ENCODE measurements at regions not wholly inside any gene's neighbourhood (a gene's known extent, or its start where the extent isn't known, plus 50 kb on each side); places are given as distances from the start of the nearest gene placed in this dataset.
"Not testable (repeated sequence)": the region's sequence is repeated elsewhere in the genome, so short reads cannot be mapped to it uniquely, and the experiment has no call there.

DNA sequence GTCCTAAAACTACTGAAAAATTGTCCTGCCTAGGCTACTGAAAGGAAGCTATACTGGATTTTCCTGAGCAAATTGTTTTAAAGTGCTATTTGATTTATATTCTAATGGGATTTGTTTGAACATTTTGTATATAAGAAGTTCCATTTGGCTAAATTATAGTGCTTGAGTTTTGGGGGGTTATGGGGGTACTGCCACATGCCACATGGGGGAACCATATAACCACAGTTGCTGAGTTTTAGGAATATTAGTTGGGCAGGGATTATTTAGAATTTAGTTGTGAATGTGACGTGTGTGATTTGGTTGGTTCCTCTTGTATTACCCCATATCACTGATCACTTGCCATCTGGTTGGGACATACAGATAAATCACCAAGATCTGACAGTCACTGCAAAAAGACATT, 224.5 kb upstream of the TAPT1 start:
- DNase-seq: no peak

DNA sequence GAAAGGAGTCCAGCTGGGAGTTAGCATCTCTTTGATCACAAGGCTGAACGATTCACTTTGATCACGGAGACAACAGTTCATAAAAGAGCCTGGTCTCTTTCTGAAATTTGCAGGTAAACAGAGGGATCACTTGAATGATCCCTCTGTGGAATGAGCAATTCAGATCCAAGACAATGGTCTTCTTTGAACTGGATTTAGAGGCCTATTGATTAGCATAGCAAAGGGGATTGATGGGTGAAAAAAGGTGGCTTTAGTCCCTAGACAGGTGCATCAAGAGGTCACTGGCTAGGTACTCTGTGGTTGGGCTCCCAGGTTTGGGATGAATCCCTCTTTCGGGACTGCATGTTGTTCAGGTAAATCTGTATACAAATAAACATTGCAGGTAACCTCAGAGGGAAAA, 223.8 kb upstream of the TAPT1 start:
- no peak for DNase-seq

DNA sequence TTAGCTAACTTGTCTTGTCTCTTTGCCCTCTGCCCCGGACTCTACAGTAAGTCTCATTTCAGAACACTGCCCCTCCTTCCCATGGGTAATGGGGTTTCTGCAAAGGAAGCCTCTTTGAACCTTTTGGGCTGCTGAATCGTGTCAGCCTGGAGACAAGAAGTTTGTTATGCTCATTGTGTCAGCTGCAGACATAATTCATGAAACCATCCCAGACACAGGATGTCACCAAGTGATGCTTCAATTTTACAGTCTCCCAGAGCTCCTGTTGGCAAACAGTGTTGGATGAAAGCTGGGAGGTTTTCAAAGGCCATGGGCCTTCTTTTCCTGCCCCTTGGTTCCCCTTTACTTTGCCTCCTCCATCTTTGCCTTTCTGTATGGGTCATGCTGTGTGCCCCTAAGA, 223.1 kb upstream of the TAPT1 start:
- no peak for DNase-seq

GRCh38 chr4:16448241-16448840, 222.1 kb upstream of the TAPT1 start:
- no peak for DNase-seq

GRCh38 chr4:16443504-16444088, 217.3 kb upstream of the TAPT1 start:
- DNase-seq: no peak

DNA sequence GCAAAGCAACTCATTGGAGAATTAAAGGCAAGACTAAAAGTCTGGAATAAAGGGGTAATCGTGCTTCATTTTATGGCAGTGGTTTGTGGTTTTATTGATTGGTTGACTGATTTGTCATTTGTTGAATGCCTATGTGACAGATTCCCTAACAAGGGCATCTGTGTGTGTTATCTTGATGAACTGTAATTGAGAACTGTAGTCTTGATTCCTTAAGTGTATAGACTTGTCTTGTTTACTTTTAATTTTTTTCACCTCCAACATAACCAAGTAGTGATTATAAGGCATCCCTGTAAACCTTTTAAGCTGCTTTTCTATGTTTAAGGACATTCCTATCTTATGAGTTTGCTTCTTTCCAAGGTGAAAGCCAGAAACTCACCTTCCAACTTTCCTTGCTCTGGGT, 216.0 kb upstream of the TAPT1 start:
- DNase-seq: no peak

GRCh38 chr4:16439768-16440167, 213.5 kb upstream of the TAPT1 start:
- DNase-seq: peak; percentile 42

GRCh38 chr4:16438986-16439385, 212.7 kb upstream of the TAPT1 start:
- DNase-seq: no peak

- DNase-seq: no peak
Measured at GRCh38 chr4:16437836-16438235, 211.6 kb upstream of the TAPT1 start.

GRCh38 chr4:16431866-16432265, 205.6 kb upstream of the TAPT1 start:
- no peak for DNase-seq

GRCh38 chr4:16418814-16419213, 192.5 kb upstream of the TAPT1 start:
- DNase-seq: no peak

- no peak for DNase-seq
Measured at GRCh38 chr4:16417198-16417597, 190.9 kb upstream of the TAPT1 start.

GRCh38 chr4:16416601-16417000, 190.3 kb upstream of the TAPT1 start:
- DNase-seq: no peak

DNA sequence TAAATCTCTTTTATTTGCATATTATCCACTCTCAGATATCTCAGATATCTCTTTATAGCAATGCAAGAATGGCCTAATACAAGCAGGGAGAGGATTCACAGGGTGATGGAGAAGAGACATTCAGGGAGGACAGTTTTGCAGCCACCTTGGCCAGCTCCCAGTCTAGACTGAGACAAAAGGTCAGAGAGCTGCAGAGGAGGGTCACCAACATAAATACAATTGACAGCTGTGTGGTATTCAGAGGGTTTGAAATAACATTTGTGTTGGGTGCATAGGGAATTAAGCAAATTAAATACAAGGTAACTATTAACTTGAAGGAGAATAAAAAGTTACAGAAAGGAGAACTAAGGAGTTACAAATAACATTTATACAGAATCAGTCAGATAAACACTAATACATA, 189.5 kb upstream of the TAPT1 start:
- DNase-seq: no peak

- no peak for DNase-seq
Measured at GRCh38 chr4:16413814-16414555, 187.7 kb upstream of the TAPT1 start.

- no peak for DNase-seq
Measured at GRCh38 chr4:16411501-16412085, 185.3 kb upstream of the TAPT1 start.

DNA sequence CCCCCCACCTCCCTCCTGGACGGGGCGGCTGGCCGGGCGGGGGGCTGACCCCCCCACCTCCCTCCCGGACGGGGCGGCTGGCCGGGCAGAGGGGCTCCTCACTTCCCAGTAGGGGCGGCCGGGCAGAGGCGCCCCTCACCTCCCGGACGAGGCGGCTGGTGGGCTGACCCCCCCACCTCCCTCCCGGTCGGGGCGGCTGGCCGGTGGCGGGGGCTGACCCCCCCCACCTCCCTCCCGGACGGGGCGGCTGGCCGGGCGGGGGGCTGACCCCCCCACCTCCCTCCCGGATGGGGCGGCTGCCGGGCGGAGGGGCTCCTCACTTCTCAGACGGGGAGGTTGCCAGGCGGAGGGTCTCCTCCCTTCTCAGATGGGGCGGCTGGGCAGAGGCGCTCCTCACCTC, 166.9 kb upstream of the TAPT1 start:
- not testable (repeated sequence) for DNase-seq

DNA sequence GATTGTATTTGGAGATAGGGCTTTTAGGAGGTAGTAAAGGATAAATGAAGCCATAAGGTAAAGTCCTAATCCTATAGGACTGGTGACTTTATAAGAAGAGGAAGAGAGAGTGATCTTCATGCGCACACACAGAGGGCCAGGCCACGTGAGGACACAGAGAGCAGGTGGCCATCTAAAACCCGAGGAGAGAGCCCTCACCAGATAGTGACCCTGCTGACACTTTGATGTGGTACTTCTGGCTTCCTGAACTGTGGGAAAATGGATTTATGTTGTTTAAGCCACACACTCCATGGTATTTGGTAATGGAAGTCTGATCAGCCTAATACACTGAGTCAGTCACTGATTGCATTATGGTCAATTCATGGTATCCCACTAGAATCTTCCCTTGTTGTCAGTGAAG, 164.9 kb upstream of the TAPT1 start:
- DNase-seq: no peak

GRCh38 chr4:16387448-16387847, 161.2 kb upstream of the TAPT1 start:
- no peak for DNase-seq

DNA sequence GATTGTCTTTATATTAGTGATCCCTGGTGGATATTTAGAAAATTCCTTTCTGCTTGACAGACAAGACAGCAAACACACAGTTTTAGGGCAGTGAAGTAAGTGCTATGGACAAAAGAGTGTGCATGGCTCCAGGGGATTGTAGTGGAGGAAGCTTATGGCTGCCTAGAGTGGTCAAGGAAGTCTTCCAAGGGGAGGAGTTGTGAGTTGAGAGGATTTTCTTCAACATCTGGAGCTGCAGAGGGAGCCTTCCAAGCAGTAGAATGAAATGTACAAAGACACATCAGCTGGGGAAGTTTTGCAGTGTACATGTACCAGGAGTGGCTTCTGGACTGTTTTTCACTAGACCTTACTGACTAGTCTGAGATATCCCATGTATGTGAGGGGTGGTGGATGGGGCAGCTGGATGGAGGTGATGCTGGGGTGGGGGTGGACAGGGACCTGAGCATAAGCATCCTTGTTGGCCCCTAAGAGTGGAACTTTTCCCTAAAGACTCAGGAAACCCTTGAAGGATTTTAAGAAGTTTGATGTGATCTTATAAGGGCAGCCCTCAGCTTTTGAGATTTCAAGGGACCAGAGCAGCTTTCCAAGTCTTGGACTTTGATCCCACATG, 160.5 kb upstream of the TAPT1 start:
- no peak for DNase-seq

DNA sequence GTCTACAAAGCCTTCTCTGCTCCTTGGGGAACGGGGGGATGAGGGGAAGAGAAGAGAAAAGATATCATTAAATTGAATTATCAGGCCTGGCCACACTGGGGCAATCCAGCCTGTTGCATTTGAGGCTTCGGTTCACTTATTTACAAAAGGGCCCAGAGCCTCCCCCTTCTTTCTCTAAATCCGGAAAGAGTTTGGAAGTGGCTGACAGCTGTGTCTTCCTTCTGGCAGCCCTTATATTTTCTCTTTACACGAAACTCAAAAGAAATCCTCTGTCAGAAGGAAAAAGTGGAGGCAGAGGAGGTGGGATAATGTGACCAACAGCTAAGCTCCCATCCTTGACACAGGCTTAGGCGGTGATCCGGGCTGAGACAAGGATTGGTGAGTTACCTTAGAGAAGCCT, 158.3 kb upstream of the TAPT1 start:
- DNase-seq: peak; percentile 44

GRCh38 chr4:16382571-16382970, 156.3 kb upstream of the TAPT1 start:
- no peak for DNase-seq

DNA sequence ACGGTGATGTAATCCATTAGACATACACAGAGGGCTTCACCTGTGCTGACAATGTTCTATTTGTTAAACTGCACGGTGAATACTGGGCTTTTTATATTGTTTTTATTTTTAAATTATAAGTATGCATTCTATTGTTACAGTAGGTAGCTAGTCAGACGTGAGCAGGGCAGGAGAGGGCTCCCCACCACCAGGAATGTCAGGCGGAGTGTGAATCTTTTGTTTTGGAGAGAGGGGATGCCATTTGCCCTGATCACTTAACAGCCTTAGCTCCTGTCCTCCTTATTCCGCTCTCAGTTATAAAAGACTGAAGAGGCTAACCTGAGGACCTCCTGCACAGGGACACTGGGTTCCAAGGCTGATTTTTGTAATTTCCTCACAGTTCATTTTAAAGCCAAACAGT, 151.6 kb upstream of the TAPT1 start:
- no peak for DNase-seq
